BLaER1 (cell line): ENCODE measurements at regions not wholly inside any gene's neighbourhood (a gene's known extent, or its start where the extent isn't known, plus 50 kb on each side); places are given as distances from the start of the nearest gene placed in this dataset.
A peak's percentile ranks its signal among the peaks of the same experiment; 100 is the strongest.
"Not testable (repeated sequence)": the region's sequence is repeated elsewhere in the genome, so short reads cannot be mapped to it uniquely, and the experiment has no call there.

Experiments
- H3K27ac ChIP-seq: shearing (Covaris generic); formaldehyde crosslinking; 2 replicates; pipeline ENCODE4 v1.8.1; 2022
- H3K27me3 ChIP-seq: shearing (Covaris generic); formaldehyde crosslinking; 2 replicates; pipeline ENCODE4 v1.8.1; 2022
- H3K36me3 ChIP-seq: shearing (Covaris generic); formaldehyde crosslinking; 2 replicates; pipeline ENCODE4 v1.8.1; 2022
- H3K4me1 ChIP-seq: shearing (Covaris generic); formaldehyde crosslinking; 2 replicates; pipeline ENCODE4 v1.8.1; 2022
- H3K4me2 ChIP-seq: shearing (Covaris generic); formaldehyde crosslinking; 2 replicates; pipeline ENCODE4 v1.8.1; 2022
- H3K4me3 ChIP-seq: shearing (Covaris generic); formaldehyde crosslinking; 2 replicates; pipeline ENCODE4 v1.8.1; 2022
- H3K9ac ChIP-seq: shearing (Covaris generic); formaldehyde crosslinking; 2 replicates; pipeline ENCODE4 v1.8.1; 2022
- H3K9me3 ChIP-seq: shearing (Covaris generic); formaldehyde crosslinking; 2 replicates; pipeline ENCODE4 v1.8.1; 2022
- H4K20me1 ChIP-seq: shearing (Covaris generic); formaldehyde crosslinking; 2 replicates; pipeline ENCODE4 v1.8.1; 2022
- Cebpa-rat ChIP-seq: shearing (Covaris generic); IDR thresholded peaks from 2 replicates; pipeline ENCODE4 v1.8.1; 2022

- Histone ChIP-seq H3K9me3 (no peaks in the 10 kb centered on the region), H3K4me3 (no peak overlapping the region), H3K27ac (no peak overlapping the region), H3K9ac (no peak overlapping the region), H4K20me1 (no peaks in the 10 kb centered on the region), H3K4me2 (no peak overlapping the region), H3K4me1 (no peaks in the 10 kb centered on the region), H3K27me3 (no peaks in the 10 kb centered on the region), H3K36me3 (no peaks in the 10 kb centered on the region)
- no peak for TF ChIP-seq Cebpa-rat
These were observed 118.1 kb downstream of the ZNF365 start for GRCh38 chr10:62492012-62492869.

GRCh38 chr10:62492870-62493180, 118.7 kb downstream of the ZNF365 start:
- no peaks in the 10 kb centered on the region for H3K4me1 ChIP-seq
- TF ChIP-seq Cebpa-rat = no peak
- H3K4me3 ChIP-seq = no peak overlapping the region
- no peak overlapping the region for H3K4me2 ChIP-seq
- H3K9me3 ChIP-seq = no peaks in the 10 kb centered on the region
- no peaks in the 10 kb centered on the region for H3K27me3 ChIP-seq
- no peak overlapping the region for H3K9ac ChIP-seq
- no peaks in the 10 kb centered on the region for H3K36me3 ChIP-seq
- H4K20me1 ChIP-seq = no peaks in the 10 kb centered on the region
- H3K27ac ChIP-seq = no peak overlapping the region

GRCh38 chr10:62496925-62497324, 122.8 kb downstream of the ZNF365 start:
- H3K27me3 ChIP-seq = no peaks in the 10 kb centered on the region
- H3K4me2 ChIP-seq = no peak overlapping the region
- H3K4me1 ChIP-seq = no peaks in the 10 kb centered on the region
- no peaks in the 10 kb centered on the region for H3K36me3 ChIP-seq
- no peaks in the 10 kb centered on the region for H3K9me3 ChIP-seq
- TF ChIP-seq Cebpa-rat = peak; percentile 49; the same call in 1 of the 2 replicates
- H4K20me1 ChIP-seq = no peaks in the 10 kb centered on the region
- no peak overlapping the region for H3K4me3 ChIP-seq
- H3K9ac ChIP-seq = no peak overlapping the region
- H3K27ac ChIP-seq = no peak overlapping the region

GRCh38 chr10:62498271-62498670, 124.1 kb downstream of the ZNF365 start:
- H3K27me3 ChIP-seq = no peaks in the 10 kb centered on the region
- no peaks in the 10 kb centered on the region for H3K9me3 ChIP-seq

GRCh38 chr10:62500116-62500515, 125.9 kb downstream of the ZNF365 start:
- not testable (repeated sequence) for H3K9me3 ChIP-seq, H3K4me3 ChIP-seq, H3K27me3 ChIP-seq, H3K27ac ChIP-seq, H3K4me2 ChIP-seq, H3K4me1 ChIP-seq, H4K20me1 ChIP-seq, H3K36me3 ChIP-seq, H3K9ac ChIP-seq

More at GRCh38 chr10:62498271-62498670, 124.1 kb downstream of the ZNF365 start:
- no peak overlapping the region for H3K27ac ChIP-seq
- no peaks in the 10 kb centered on the region for H3K36me3 ChIP-seq
- H3K4me1 ChIP-seq = no peaks in the 10 kb centered on the region
- TF ChIP-seq Cebpa-rat = no peak
- H4K20me1 ChIP-seq = no peaks in the 10 kb centered on the region
- no peak overlapping the region for H3K9ac ChIP-seq
- no peak overlapping the region for H3K4me3 ChIP-seq
- H3K4me2 ChIP-seq = no peak overlapping the region

- Histone ChIP-seq H3K27ac (no peak overlapping the region), H3K36me3 (no peaks in the 10 kb centered on the region), H3K9ac (no peak overlapping the region), H3K27me3 (no peaks in the 10 kb centered on the region), H3K4me2 (no peak overlapping the region), H4K20me1 (no peaks in the 10 kb centered on the region), H3K4me1 (peaks cover 4% of the 10 kb centered on the region; the same call in 1 of the 2 replicates), H3K9me3 (no peaks in the 10 kb centered on the region), H3K4me3 (no peak overlapping the region)
- TF ChIP-seq Cebpa-rat = no peak
These were observed 127.4 kb downstream of the ZNF365 start for GRCh38 chr10:62501547-62501946.

- H3K4me1 ChIP-seq = peaks cover 4% of the 10 kb centered on the region; the same call in 1 of the 2 replicates
- H3K9ac ChIP-seq = no peak overlapping the region
- no peak overlapping the region for H3K4me2 ChIP-seq
These were observed 128.9 kb downstream of the ZNF365 start for GRCh38 chr10:62502995-62503613.

GRCh38 chr10:62503872-62504271, 129.7 kb downstream of the ZNF365 start:
- no peaks in the 10 kb centered on the region for H3K9me3 ChIP-seq
- no peak overlapping the region for H3K9ac ChIP-seq
- no peak overlapping the region for H3K4me2 ChIP-seq
- no peaks in the 10 kb centered on the region for H4K20me1 ChIP-seq
- no peaks in the 10 kb centered on the region for H3K27me3 ChIP-seq
- no peak for TF ChIP-seq Cebpa-rat
- H3K27ac ChIP-seq = no peak overlapping the region
- peaks cover 4% of the 10 kb centered on the region; the same call in 1 of the 2 replicates for H3K4me1 ChIP-seq
- no peak overlapping the region for H3K4me3 ChIP-seq
- no peaks in the 10 kb centered on the region for H3K36me3 ChIP-seq

More at GRCh38 chr10:62502995-62503613, 128.9 kb downstream of the ZNF365 start:
- Histone ChIP-seq H4K20me1 (no peaks in the 10 kb centered on the region), H3K36me3 (no peaks in the 10 kb centered on the region), H3K27me3 (no peaks in the 10 kb centered on the region), H3K27ac (no peak overlapping the region), H3K4me3 (no peak overlapping the region), H3K9me3 (no peaks in the 10 kb centered on the region)
- no peak for TF ChIP-seq Cebpa-rat

- H3K4me3 ChIP-seq = no peak overlapping the region
- no peak overlapping the region for H3K27ac ChIP-seq
- H3K9me3 ChIP-seq = no peaks in the 10 kb centered on the region
- peaks cover 4% of the 10 kb centered on the region; the same call in 1 of the 2 replicates for H3K4me1 ChIP-seq
- H3K9ac ChIP-seq = no peak overlapping the region
- no peaks in the 10 kb centered on the region for H3K27me3 ChIP-seq
- H3K36me3 ChIP-seq = no peaks in the 10 kb centered on the region
- no peaks in the 10 kb centered on the region for H4K20me1 ChIP-seq
- TF ChIP-seq Cebpa-rat = no peak
- no peak overlapping the region for H3K4me2 ChIP-seq
These were observed 132.2 kb downstream of the ZNF365 start for GRCh38 chr10:62506371-62506770.

GRCh38 chr10:62511238-62511637, 137.1 kb downstream of the ZNF365 start:
- no peaks in the 10 kb centered on the region for H3K27me3 ChIP-seq

More at GRCh38 chr10:62511238-62511637, 137.1 kb downstream of the ZNF365 start:
- no peak overlapping the region for H3K9ac ChIP-seq
- H3K4me2 ChIP-seq = no peak overlapping the region
- TF ChIP-seq Cebpa-rat = no peak
- H3K9me3 ChIP-seq = no peaks in the 10 kb centered on the region
- H3K36me3 ChIP-seq = no peaks in the 10 kb centered on the region
- no peak overlapping the region for H3K27ac ChIP-seq
- H3K4me3 ChIP-seq = no peak overlapping the region
- peaks cover 3% of the 10 kb centered on the region; the same call in 1 of the 2 replicates for H3K4me1 ChIP-seq
- H4K20me1 ChIP-seq = no peaks in the 10 kb centered on the region
